Peyer's patch (tissue), 4 donors: ENCODE measurements at regions not wholly inside any gene's neighbourhood (a gene's known extent, or its start where the extent isn't known, plus 50 kb on each side); places are given as distances from the start of the nearest gene placed in this dataset.

Source experiments
- CTCF ChIP-seq, 6 experiments: fragments of 450-650 bp in 4 of 6; fragments of 200-600 bp in 2 of 6; sonication (generic) in 1 of 6; IDR thresholded peaks; one replicate each; pipeline ENCODE4 v1.5.1; 2017 to 2019; ENCODE audit warnings: antibody characterized with exemption in 6 of 6, mild to moderate bottlenecking in 3 of 6, moderate library complexity in 1 of 6
- POLR2A ChIP-seq, 2 donors: fragments of 450-650 bp; IDR thresholded peaks; one replicate each; pipeline ENCODE4 v1.5.1; 2017; ENCODE audit warnings: antibody characterized with exemption in 2 of 2, mild to moderate bottlenecking in 2 of 2, moderate library complexity in 2 of 2

DNA sequence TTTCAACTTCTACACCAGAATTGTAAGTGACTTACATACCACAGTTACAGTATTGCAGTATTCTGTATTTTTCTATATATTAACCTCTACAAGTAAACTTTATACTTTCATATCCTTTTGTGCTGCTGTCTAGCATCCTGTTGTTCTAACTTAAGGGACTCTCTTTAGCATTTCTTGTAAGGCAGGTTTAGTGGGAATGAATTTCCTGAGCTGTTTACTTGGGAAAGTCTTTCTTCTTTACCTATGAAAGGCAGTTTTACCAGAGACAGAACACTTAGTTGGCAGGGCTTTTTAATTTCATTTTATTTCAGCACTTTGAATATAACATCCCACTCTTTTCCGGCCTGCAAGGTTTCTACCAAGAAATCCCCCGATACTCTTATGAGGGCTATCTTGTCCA lies 75.8 kb upstream of the WAC start:
- TF ChIP-seq CTCF (IDR thresholded peaks at IDR 0.05) (no peak), POLR2A (IDR thresholded peaks at IDR 0.05) (no peak)
